GM21367 (cell line): ENCODE measurements at regions not wholly inside any gene's neighbourhood (a gene's known extent, or its start where the extent isn't known, plus 50 kb on each side); places are given as distances from the start of the nearest gene placed in this dataset.
"Not testable (repeated sequence)": the region's sequence is repeated elsewhere in the genome, so short reads cannot be mapped to it uniquely, and the experiment has no call there.

Source experiments
- ATAC-seq: cut with Tn5 transposase; IDR thresholded peaks from one replicate; pipeline ENCODE4 v1.9.1; 2021; ENCODE audit not compliant: unreplicated experiment

DNA sequence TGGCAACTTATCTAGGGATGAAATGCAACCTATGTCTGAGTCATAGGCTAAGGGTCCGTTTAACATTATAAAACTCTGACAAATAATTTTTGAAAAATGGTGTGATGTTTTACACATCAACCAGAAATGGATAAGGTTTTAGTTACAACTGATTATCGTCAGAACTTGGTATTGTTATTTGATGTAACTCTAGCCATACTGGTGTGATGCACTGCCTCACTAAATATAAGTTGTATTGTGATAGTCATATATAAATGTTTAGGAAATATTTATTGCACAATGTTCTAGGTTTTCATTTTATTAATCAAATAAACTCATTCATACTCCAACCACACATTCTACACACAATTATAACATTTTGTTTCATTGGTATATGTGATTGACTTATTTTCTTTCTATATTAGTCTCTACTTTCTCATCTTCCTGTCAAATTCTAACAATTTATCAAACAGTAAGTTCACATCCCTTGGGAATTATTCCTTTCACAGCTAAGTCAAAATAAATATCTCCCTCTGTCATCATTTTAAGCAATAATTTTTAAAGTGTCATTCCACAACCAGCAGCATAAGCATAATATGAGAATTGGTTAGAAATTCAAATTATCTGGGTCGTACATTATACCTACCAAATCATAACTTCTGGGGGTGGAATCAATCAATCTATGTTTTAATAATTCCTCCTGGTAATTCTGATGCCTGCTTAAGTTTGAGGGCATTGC is 873.9 kb downstream of the SLITRK1 start:
- no peak for ATAC-seq

DNA sequence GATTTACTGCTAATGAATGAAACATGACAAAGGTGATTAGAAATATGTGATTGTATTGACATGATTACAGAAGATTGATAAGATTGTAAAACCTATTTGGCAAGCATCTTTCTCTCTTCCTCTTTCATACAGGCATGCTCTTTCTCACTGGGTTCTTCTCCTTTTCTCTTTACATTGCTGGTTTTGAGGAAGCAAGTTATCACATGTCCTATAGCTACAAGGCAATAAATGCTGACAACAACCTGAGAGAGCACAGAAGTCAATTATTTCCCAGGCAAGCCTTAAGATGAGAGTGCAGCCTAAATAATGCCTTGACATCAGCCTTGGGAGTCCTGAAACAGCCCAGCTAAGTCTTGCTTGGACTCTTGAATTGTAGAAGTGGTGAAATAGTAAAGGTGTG is 875.0 kb downstream of the SLITRK1 start:
- ATAC-seq = no peak

- ATAC-seq = no peak
Measured at GRCh38 chr13:83003185-83003584, 879.1 kb downstream of the SLITRK1 start.

- no peak for ATAC-seq
Measured at GRCh38 chr13:82993417-82993816, 888.9 kb downstream of the SLITRK1 start.

GRCh38 chr13:82976499-82976898 is 905.8 kb downstream of the SLITRK1 start:
- no peak for ATAC-seq

DNA sequence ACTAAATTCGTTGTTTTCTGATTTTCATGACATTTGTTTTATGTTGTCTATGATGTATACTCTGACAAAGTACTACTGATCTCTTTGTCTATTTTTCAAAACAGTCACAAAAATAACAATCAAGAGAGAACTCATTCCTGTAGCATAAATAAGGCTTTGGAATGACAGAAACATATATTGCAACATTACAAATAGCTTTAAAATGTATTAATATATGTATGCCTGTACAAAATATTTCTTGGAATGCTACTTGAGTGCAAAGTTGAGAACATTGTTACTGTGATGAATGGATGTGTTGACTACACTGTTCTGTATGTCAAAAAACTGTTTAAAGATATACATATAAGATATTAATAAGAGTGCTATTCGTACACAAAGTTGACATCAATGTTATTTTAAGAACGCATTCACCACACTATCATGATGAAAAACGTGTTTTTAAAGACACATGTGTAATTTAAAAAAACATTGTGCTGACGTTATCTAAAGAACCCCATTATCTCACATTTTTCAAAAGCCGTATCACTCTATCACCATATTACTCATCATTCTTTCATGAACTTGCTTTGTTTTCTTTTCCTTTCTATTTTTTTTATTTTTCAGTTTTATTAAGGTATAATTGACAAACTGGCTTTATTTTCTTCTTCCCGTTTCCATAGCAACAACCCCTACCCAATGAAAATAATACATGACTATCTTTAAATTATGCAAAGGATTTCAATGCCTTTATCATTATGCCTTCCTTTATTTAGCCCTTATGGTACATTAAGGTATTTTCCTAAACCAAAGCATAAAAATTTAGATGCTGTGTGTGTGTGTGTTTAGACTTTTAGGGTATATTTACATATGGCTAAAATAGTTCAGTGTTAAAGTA is 918.8 kb downstream of the SLITRK1 start:
- ATAC-seq = no peak

GRCh38 chr13:82962397-82962796 is 919.9 kb downstream of the SLITRK1 start:
- no peak for ATAC-seq

DNA sequence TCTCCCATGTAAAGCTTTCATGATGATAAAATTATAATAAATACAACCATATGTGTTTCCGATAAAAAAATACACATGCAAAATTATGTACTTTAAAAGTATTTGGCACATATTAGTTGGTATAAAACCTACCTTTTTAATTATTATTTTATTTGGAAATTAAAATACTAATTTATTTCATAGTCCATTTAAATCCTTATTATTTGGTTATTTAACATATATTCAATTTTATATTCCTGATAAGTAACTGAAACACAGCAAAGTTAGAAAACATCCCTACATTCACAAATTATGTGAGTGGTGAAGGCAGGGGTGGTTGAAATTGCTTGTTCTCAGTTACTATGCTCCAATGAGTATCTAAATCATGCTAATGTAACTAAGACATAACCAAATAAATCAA is 920.5 kb downstream of the SLITRK1 start:
- no peak for ATAC-seq

GRCh38 chr13:82952336-82952735 is 929.9 kb downstream of the SLITRK1 start:
- ATAC-seq = not testable (repeated sequence)

DNA sequence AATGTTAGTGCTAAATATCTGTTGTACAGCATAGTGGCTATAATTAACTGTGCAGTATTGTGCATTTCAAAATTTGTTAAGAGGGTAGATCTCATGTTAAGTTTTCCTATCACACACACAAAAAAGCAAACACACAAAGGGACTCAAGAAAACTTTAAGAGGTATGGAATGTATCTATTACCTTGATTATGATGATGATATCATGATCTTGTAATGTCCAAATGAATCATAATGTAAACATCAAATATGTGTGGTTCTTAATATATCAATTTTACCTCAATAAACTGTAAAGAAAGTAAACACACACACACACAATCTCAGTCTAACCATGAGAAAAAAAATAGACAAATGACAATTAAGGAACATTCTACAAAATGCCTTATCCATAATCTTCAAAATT is 934.6 kb downstream of the SLITRK1 start:
- no peak for ATAC-seq

GRCh38 chr13:82947191-82947621 is 935.1 kb downstream of the SLITRK1 start:
- ATAC-seq = no peak

- no peak for ATAC-seq
Measured at GRCh38 chr13:82938644-82939043, 943.6 kb downstream of the SLITRK1 start.

DNA sequence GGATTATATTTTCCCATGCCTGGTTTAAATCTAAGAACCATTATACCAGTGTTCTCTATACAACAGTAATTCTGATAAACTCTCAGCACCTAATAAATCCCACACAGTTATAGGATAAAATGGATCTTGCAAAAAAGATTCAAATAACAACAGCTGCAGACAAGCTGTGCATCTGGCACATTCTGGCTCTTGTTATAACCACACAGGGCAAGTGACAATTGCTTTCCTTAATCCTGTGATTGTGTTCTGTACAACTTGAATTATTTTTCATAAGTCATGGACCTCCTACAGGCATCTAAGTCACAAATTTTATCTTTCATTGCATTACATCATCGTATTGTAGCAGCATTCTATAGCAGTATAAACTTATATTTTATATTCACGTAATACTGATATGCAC is 948.3 kb downstream of the SLITRK1 start:
- ATAC-seq = no peak

DNA sequence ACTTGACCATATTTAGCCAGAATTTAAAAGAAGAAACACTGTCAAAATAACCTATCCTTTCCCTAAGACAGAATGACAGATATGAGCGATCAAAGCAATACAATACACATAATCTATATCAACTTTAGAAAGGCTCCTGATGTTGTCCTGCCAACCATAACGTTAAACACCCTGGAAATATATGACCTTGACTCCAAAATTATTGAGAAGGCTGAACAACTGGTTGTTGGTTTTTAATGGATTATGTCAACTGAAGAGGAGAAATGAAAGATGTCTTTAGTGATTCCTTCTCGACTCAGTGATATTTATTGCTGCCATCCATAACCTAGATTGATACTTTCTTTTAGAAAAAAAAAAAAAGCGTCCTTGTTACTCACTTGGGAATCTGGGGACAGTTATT is 957.2 kb downstream of the SLITRK1 start:
- no peak for ATAC-seq

DNA sequence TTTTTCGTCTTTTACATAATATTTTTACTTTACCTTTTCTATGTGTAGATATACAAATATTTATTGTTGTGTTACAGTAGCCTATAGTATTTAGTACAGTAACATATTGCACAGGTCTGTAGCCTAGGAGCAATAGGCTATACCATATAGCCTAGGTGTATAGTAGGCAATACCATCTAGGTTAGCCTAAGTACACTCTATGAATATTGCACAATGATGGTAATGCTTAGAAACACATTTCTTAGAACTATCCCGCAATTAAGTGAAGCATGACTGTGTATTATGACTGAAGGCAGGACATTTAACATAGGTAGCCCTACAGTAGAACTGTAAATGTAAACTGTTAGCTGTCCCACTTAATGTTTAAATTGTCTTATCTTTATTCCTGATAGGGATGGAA is 964.3 kb downstream of the SLITRK1 start:
- ATAC-seq = no peak

- ATAC-seq = no peak
Measured at GRCh38 chr13:82912564-82912963, 969.7 kb downstream of the SLITRK1 start.

DNA sequence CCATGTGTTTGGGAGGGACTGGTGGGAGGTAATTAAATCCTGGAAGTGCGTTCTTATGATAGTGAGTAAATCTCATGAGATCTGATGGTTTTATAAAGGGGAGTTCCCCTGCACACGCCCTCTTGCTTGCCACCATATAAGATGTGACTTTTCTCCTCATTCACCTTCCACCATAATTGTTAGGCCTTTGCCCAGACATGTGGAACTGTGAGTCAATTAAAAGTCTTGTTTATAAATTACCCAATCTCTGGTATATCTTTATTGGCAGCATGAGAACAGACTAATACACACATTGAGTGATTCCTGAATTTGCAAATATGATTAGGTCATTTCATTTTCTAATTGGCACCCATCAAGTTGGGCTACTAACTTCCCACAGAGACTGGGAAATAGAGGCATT is 977.2 kb downstream of the SLITRK1 start:
- no peak for ATAC-seq

- no peak for ATAC-seq
Measured at GRCh38 chr13:82900453-82900852, 981.8 kb downstream of the SLITRK1 start.

DNA sequence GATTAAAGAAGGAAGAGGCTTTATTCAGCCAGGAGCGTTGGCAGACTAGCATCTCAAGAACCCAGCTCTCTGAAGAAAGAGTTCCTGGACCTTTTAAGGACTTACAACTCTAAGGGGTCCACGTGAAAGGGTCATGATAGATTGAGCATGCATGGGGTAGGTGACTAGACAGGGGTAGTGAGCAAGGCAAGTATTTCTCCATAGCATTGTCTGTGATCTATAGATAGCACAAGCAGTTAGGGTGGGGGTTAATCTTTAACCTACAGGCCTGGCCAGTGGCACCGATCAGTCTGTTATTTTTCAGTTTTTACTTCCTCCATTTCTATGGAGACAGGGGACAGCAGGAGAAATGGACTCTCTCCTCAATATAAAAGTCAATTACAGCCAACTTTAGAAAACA is 983.7 kb downstream of the SLITRK1 start:
- no peak for ATAC-seq

DNA sequence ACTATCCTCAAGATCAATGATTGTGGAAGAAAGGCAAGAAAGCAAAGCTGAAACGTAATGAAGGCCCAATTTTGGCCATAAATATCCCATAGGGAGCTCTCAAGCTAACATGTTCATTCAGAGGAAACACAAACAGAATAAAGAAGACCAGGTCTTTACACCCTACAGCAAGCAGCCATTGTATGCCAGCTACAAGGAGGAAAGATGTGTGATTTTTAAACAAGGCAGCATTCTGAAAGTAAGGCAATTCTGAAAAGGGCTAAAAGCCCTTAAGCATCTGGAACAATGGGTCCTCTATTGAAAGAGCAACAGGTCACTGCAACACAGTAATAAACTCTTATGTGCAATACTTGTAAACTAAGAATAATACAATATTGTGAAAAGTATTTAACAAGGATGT is 1002.4 kb downstream of the SLITRK1 start:
- ATAC-seq = no peak

DNA sequence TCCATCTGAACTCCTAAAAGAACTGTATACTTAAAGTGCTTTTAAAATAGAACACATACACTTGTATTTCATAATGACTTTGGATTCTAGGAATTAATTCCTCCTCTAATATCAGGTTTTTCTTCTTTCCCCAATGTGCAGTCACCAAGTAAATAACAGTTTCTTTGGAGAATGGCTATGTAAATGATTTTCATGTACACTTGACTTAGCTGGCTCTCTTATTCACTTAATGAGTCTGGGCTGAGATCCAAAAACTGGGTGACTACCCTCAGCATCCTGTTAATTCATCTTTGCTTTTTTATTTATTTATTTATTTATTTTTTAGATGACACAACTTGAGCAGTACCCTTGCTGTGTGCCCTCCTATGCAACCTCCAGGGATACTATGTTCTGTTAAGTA is 1003.7 kb downstream of the SLITRK1 start:
- no peak for ATAC-seq

DNA sequence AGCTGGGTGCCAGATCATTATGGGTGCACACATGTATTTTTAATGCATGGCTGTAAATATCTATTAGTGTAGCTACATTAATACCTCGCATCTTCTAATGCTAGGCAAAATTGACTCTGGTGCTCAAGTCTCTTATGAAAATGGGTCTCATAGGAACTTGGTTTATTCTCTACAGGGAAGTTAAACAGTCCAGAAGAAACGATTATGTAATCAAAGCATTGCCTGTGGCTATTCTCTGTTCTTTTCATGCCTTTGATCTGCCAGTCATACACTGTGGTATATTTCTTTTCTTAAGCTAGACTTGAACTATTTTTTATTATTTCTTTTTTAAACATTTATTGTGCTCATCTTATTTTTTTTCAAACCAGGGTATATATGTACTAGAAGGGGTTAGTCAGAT is 1015.0 kb downstream of the SLITRK1 start:
- ATAC-seq = no peak
